ENCODE measurements at regions not wholly inside any gene's neighbourhood (a gene's known extent, or its start where the extent isn't known, plus 50 kb on each side); places are given as distances from the start of the nearest gene placed in this dataset.
"Not testable (repeated sequence)": the region's sequence is repeated elsewhere in the genome, so short reads cannot be mapped to it uniquely, and the experiment has no call there.

GRCh38 chr2:176895158-176895557 lies 317.4 kb upstream of the HNRNPA3 start:
- no peaks in the 10 kb centered on the region for H3K9me3 ChIP-seq (ENCODE audit: low read depth, low read length)
- H3K4me3 ChIP-seq = no peak overlapping the region
- H3K9ac ChIP-seq (ENCODE audit: insufficient read length) = no peak overlapping the region
- H3K36me3 ChIP-seq (ENCODE audit: insufficient read depth, low read length) = no peaks in the 10 kb centered on the region
- TF ChIP-seq POLR2AphosphoS5 (IDR thresholded peaks at IDR 0.05; ENCODE audit: borderline replicate concordance, low read depth, low read length) = no peak
- TF ChIP-seq FOXP2 (optimal IDR thresholded peaks at IDR 0.05; ENCODE audit: control extremely low read depth, extremely low read length, insufficient read depth) = no peak
- TF ChIP-seq EZH2 (IDR thresholded peaks at IDR 0.05) = no peak
- H3K27ac ChIP-seq = no peak overlapping the region
- DNase-seq (ENCODE audit: low read depth, low spot score) = no peak

DNA sequence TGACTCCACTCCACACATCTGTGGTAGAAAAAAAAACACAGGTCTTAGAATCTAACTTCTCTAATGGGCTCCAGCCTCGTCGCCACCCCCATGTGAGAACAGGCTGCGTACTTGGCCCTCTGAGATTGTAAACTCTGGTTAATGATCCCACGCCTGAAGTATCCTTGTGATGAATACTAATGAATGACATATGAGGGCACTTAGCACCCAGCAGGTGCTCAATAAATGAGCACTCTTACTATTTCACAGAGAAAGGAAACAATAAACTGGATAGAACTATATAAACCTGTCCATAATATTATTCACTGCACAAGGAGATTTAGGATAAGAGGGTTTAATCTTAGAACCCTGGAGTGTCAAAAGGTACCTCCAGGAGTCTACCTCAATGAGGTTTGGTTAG lies 310.1 kb upstream of the HNRNPA3 start:
- TF ChIP-seq FOXP2 (optimal IDR thresholded peaks at IDR 0.05; ENCODE audit: control extremely low read depth, extremely low read length, insufficient read depth) (no peak), EZH2 (IDR thresholded peaks at IDR 0.05) (no peak), POLR2AphosphoS5 (IDR thresholded peaks at IDR 0.05; ENCODE audit: borderline replicate concordance, low read depth, low read length) (no peak)
- Histone ChIP-seq H3K9ac (ENCODE audit: insufficient read length) (no peak overlapping the region), H3K27ac (no peak overlapping the region), H3K9me3 (ENCODE audit: low read depth, low read length) (no peaks in the 10 kb centered on the region), H3K4me3 (no peak overlapping the region), H3K36me3 (ENCODE audit: insufficient read depth, low read length) (no peaks in the 10 kb centered on the region)
- DNase-seq (ENCODE audit: low read depth, low spot score) = no peak

DNA sequence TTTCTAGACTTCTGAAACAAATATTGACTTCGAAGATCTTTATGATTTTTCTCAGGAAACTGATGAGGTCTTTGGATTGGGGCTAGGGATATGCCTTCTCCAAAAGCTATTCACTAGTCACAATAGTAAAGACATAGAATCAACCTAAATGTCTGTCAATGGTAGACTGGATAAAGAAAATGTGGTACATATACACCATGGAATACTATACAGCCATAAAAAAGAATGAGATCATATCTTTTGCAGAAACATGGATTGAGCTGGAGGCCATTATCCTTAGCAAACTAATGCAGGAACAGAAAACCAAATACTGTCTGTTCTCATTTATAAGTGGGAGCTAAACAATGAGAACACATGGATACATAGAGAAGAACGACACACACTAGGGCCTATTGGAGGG lies 308.5 kb upstream of the HNRNPA3 start:
- H3K4me3 ChIP-seq; H3K9ac ChIP-seq (ENCODE audit: insufficient read length); H3K27ac ChIP-seq; DNase-seq (ENCODE audit: low read depth, low spot score); H3K36me3 ChIP-seq (ENCODE audit: insufficient read depth, low read length); H3K9me3 ChIP-seq (ENCODE audit: low read depth, low read length): not testable (repeated sequence)

DNA sequence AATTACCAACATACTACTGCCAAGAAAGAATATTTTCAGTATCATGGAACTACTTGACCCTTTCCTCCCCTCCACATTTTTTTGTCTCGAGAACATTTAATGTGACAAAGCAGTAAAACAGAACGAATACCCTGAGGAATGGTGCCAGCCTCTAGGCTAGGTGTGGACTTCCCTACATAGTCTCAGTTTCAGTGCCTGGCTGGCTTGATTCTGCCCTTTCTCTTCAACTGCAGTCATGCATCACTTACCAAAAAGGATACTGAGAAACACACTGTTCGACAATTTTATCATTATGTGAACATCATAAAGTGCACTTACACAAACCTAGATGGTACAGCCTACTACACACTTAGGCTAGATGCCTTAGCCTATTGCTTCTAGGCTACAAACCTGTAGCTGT lies 305.3 kb upstream of the HNRNPA3 start:
- H3K27ac ChIP-seq = no peak overlapping the region
- no peak overlapping the region for H3K9ac ChIP-seq (ENCODE audit: insufficient read length)
- no peaks in the 10 kb centered on the region for H3K9me3 ChIP-seq (ENCODE audit: low read depth, low read length)
- DNase-seq (ENCODE audit: low read depth, low spot score) = no peak
- TF ChIP-seq POLR2AphosphoS5 (IDR thresholded peaks at IDR 0.05; ENCODE audit: borderline replicate concordance, low read depth, low read length) (no peak), FOXP2 (optimal IDR thresholded peaks at IDR 0.05; ENCODE audit: control extremely low read depth, extremely low read length, insufficient read depth) (no peak), EZH2 (IDR thresholded peaks at IDR 0.05) (no peak)
- no peaks in the 10 kb centered on the region for H3K36me3 ChIP-seq (ENCODE audit: insufficient read depth, low read length)
- no peak overlapping the region for H3K4me3 ChIP-seq

- TF ChIP-seq FOXP2 (optimal IDR thresholded peaks at IDR 0.05; ENCODE audit: control extremely low read depth, extremely low read length, insufficient read depth) = no peak
- no peak for TF ChIP-seq EZH2 (IDR thresholded peaks at IDR 0.05)
- TF ChIP-seq POLR2AphosphoS5 (IDR thresholded peaks at IDR 0.05; ENCODE audit: borderline replicate concordance, low read depth, low read length) = no peak
- no peak for DNase-seq (ENCODE audit: low read depth, low spot score)
- H3K4me3 ChIP-seq = no peak overlapping the region
These were observed 301.8 kb upstream of the HNRNPA3 start for GRCh38 chr2:176910828-176911227.

DNA sequence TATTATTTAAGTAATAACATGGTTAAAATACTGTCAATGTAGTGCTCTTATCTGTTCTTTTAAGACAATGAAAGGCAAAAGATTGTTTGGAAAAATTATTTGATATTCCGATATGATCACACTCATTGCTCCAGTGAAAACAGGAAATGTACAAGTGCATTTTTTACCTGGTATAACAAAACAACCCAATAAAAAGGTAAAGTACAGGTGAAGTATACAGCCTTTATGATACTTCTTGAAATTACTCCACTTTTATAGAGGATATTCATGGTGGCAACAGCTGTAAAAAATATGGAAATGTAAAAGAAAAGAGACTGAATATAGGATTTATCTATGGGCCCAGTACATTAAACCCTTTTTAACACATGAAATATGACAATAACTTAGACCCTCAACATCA lies 298.6 kb upstream of the HNRNPA3 start:
- Histone ChIP-seq H3K9me3 (ENCODE audit: low read depth, low read length) (no peaks in the 10 kb centered on the region), H3K36me3 (ENCODE audit: insufficient read depth, low read length) (no peaks in the 10 kb centered on the region), H3K4me3 (no peak overlapping the region), H3K9ac (ENCODE audit: insufficient read length) (no peak overlapping the region), H3K27ac (no peak overlapping the region)
- no peak for DNase-seq (ENCODE audit: low read depth, low spot score)
- no peak for TF ChIP-seq FOXP2 (optimal IDR thresholded peaks at IDR 0.05; ENCODE audit: control extremely low read depth, extremely low read length, insufficient read depth)
- no peak for TF ChIP-seq EZH2 (IDR thresholded peaks at IDR 0.05)
- no peak for TF ChIP-seq POLR2AphosphoS5 (IDR thresholded peaks at IDR 0.05; ENCODE audit: borderline replicate concordance, low read depth, low read length)

More at GRCh38 chr2:176910828-176911227, 301.8 kb upstream of the HNRNPA3 start:
- no peaks in the 10 kb centered on the region for H3K36me3 ChIP-seq (ENCODE audit: insufficient read depth, low read length)
- no peaks in the 10 kb centered on the region for H3K9me3 ChIP-seq (ENCODE audit: low read depth, low read length)
- no peak overlapping the region for H3K9ac ChIP-seq (ENCODE audit: insufficient read length)
- no peak overlapping the region for H3K27ac ChIP-seq

- no peaks in the 10 kb centered on the region for H3K9me3 ChIP-seq (ENCODE audit: low read depth, low read length)
- DNase-seq (ENCODE audit: low read depth, low spot score) = no peak
- H3K36me3 ChIP-seq (ENCODE audit: insufficient read depth, low read length) = no peaks in the 10 kb centered on the region
- TF ChIP-seq EZH2 (IDR thresholded peaks at IDR 0.05) (no peak), POLR2AphosphoS5 (IDR thresholded peaks at IDR 0.05; ENCODE audit: borderline replicate concordance, low read depth, low read length) (no peak), FOXP2 (optimal IDR thresholded peaks at IDR 0.05; ENCODE audit: control extremely low read depth, extremely low read length, insufficient read depth) (no peak)
- H3K4me3 ChIP-seq = no peak overlapping the region
- H3K9ac ChIP-seq (ENCODE audit: insufficient read length) = no peak overlapping the region
- H3K27ac ChIP-seq = no peak overlapping the region
These were observed 298.2 kb upstream of the HNRNPA3 start for GRCh38 chr2:176914371-176914770.

DNA sequence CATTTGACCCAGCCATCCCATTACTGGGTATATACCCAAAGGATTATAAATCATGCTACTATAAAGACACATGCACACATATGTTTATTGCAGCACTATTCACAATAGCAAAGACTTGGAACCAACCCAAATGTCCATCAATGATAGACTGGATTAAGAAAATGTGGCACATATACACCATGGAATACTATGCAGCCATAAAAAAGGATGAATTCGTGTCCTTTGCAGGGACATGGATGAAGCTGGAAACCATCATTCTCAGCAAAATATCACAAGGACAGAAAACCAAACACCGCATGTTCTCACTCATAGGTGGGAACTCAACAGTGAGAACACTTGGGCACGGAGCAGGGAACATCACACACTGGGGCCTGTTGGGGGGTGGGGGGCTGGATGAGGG lies 290.0 kb upstream of the HNRNPA3 start:
- not testable (repeated sequence) for H3K36me3 ChIP-seq (ENCODE audit: insufficient read depth, low read length); H3K9me3 ChIP-seq (ENCODE audit: low read depth, low read length); H3K4me3 ChIP-seq; DNase-seq (ENCODE audit: low read depth, low spot score); H3K27ac ChIP-seq; H3K9ac ChIP-seq (ENCODE audit: insufficient read length)

DNA sequence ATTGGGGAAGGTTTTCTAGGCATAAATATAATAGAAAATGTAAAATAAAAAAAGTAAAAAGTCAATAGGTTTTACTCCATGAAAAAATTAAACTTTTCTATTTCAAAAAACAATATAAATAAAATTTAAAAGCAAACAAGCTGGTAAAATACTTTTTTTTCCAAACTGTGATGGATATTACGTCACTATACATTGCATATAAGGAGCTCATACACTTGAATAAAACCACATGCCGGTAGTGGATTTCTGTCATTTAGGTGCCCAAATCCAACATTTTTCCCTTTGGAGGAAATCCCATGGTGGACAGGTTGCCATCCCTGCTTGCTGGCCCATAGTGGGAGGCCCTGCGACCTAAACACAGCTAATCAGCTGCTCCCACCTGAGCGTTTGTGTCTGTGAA lies 289.4 kb upstream of the HNRNPA3 start:
- Histone ChIP-seq H3K9me3 (ENCODE audit: low read depth, low read length) (peaks cover 12% of the 10 kb centered on the region; the same call in 1 of the 2 replicates), H3K9ac (ENCODE audit: insufficient read length) (no peak overlapping the region), H3K27ac (no peak overlapping the region), H3K36me3 (ENCODE audit: insufficient read depth, low read length) (no peaks in the 10 kb centered on the region), H3K4me3 (no peak overlapping the region)
- no peak for DNase-seq (ENCODE audit: low read depth, low spot score)
- no peak for TF ChIP-seq FOXP2 (optimal IDR thresholded peaks at IDR 0.05; ENCODE audit: control extremely low read depth, extremely low read length, insufficient read depth)
- no peak for TF ChIP-seq POLR2AphosphoS5 (IDR thresholded peaks at IDR 0.05; ENCODE audit: borderline replicate concordance, low read depth, low read length)
- TF ChIP-seq EZH2 (IDR thresholded peaks at IDR 0.05) = no peak
